Keratinocyte (primary cell): ENCODE measurements at regions not wholly inside any gene's neighbourhood (a gene's known extent, or its start where the extent isn't known, plus 50 kb on each side); places are given as distances from the start of the nearest gene placed in this dataset.

Experiments used
- DNase-seq: peaks from one replicate; pipeline ENCODE4 v3.0.0-alpha.2; 2011; ENCODE audit warnings: low read depth, missing footprints, low spot score
- FAIRE-seq: peaks from 2 replicates; lab custom pipeline; 2011; peaks lifted over from hg19 to GRCh38; lab: Jason Lieb, UNC
- H2AFZ ChIP-seq: 2 replicates; pipeline ENCODE4 v1.6.0; 2012; ENCODE audit warnings: low read length, control low read depth, inconsistent platforms; ENCODE audit not compliant: control insufficient read depth
- H3K27ac ChIP-seq: 2 replicates; pipeline ENCODE4 v1.5.1; 2011; ENCODE audit warnings: low read length; ENCODE audit not compliant: control insufficient read depth, insufficient read depth
- H3K27me3 ChIP-seq: 3 replicates; pipeline ENCODE4 v1.6.0; 2011; ENCODE audit warnings: low read length; ENCODE audit not compliant: control insufficient read depth, insufficient read depth; ENCODE audit errors: extremely low read depth
- H3K36me3 ChIP-seq, 2 experiments: 2 replicates in 1 of 2; 3 replicates in 1 of 2; pipeline ENCODE4 v1.5.1; 2011; ENCODE audit warnings: low read length in 2 of 2, mild to moderate bottlenecking in 1 of 2; ENCODE audit not compliant: control insufficient read depth in 2 of 2, insufficient read depth in 2 of 2; ENCODE audit errors: extremely low read depth in 1 of 2
- H3K4me1 ChIP-seq: 3 replicates; pipeline ENCODE4 v1.5.1; 2011; ENCODE audit warnings: low read length; ENCODE audit not compliant: control insufficient read depth, insufficient read depth; ENCODE audit errors: extremely low read depth
- H3K4me2 ChIP-seq: 3 replicates; pipeline ENCODE4 v1.6.0; 2011; ENCODE audit warnings: low read depth, low read length; ENCODE audit not compliant: control insufficient read depth, insufficient read depth; ENCODE audit errors: extremely low read depth
- H3K4me3 ChIP-seq, 3 experiments: fragments of 200-600 bp in 1 of 3; sonication (generic) in 1 of 3; 2 replicates in 2 of 3; 3 replicates in 1 of 3; pipeline ENCODE4 v1.5.1; 2011 to 2016; ENCODE audit warnings: low read length in 3 of 3, mild to moderate bottlenecking in 3 of 3, control low read depth in 2 of 3, inconsistent platforms in 1 of 3, low read depth in 1 of 3, mixed read lengths in 1 of 3, mixed run types in 1 of 3, moderate library complexity in 1 of 3; ENCODE audit not compliant: control insufficient read depth in 2 of 3, insufficient read depth in 2 of 3; ENCODE audit errors: extremely low read depth in 1 of 3
- H3K79me2 ChIP-seq: 2 replicates; pipeline ENCODE4 v1.6.0; 2012; ENCODE audit warnings: low read length; ENCODE audit not compliant: control insufficient read depth, insufficient read depth
- H3K9ac ChIP-seq: 3 replicates; pipeline ENCODE4 v1.6.0; 2011; ENCODE audit warnings: low read length; ENCODE audit not compliant: control insufficient read depth, insufficient read depth; ENCODE audit errors: extremely low read depth
- H3K9me1 ChIP-seq: 3 replicates; pipeline ENCODE4 v1.6.0; 2011; ENCODE audit warnings: low read length; ENCODE audit not compliant: control insufficient read depth, insufficient read depth; ENCODE audit errors: extremely low read depth
- H3K9me3 ChIP-seq: 2 replicates; pipeline ENCODE4 v1.5.1; 2012; ENCODE audit warnings: low read depth, low read length; ENCODE audit not compliant: control insufficient read depth
- H4K20me1 ChIP-seq: 3 replicates; pipeline ENCODE4 v1.6.0; 2011; ENCODE audit warnings: low read length; ENCODE audit not compliant: control insufficient read depth, insufficient read depth; ENCODE audit errors: extremely low read depth
- EZH2 ChIP-seq: IDR thresholded peaks from one replicate; pipeline ENCODE4 v1.6.1; 2012; ENCODE audit warnings: inconsistent platforms, mild to moderate bottlenecking, low read length, moderate library complexity
- dilution Hi-C: fragments of 300-500 bp; cut with MboI; formaldehyde crosslinking; loops from one replicate; pipeline ENCODE4 v1.7.0; 2020; ENCODE audit warnings: low sequenced_read_pairs; ENCODE audit not compliant: extremely low pct_ligation_motif_present
- TF ChIP-seq, protein P1 (sequence below), 3 experiments: IDR thresholded peaks in 1 of 3; conservative IDR thresholded peaks in 1 of 3; optimal IDR thresholded peaks in 1 of 3; 2 replicates in 2 of 3; 3 replicates in 1 of 3; pipeline versions ENCODE3 to v1.5.1; 2011; ENCODE audit warnings: low read length in 3 of 3, mild to moderate bottlenecking in 3 of 3, moderate library complexity in 2 of 3, control low read depth in 1 of 3, inconsistent platforms in 1 of 3; ENCODE audit not compliant: insufficient read depth in 2 of 3; ENCODE audit errors: extremely low read depth in 1 of 3

DNA sequence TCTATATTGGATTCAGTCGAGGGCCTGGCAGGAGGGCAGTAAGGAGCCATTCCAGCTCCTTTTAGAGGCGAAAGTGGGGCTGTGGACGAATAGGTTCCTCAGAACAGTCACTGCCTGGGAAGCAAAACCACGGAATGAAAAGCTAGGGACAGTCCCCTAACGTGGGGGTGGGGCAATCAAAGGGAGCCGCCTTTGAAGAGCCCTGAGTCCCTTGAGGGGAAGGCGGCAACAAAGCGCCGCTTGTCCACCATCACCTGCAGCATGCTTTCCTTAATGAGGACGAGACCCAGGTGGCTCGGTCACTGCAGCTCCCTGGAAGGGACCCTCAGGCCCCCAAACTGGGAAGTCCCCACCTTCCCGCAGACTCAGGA lies 184.7 kb downstream of the ETS2 start:
- peak overlapping the region in 1 of 3 experiments; percentile 18 for H3K4me3 ChIP-seq
- H4K20me1 ChIP-seq, result no peaks in the 10 kb centered on the region
- H3K9ac ChIP-seq, result peak overlapping the region; percentile 69
- peak overlapping the region; percentile 68 for H3K27ac ChIP-seq
- no peaks in the 10 kb centered on the region for H3K79me2 ChIP-seq
- no peaks in the 10 kb centered on the region for H3K9me1 ChIP-seq
- dilution Hi-C loops, result no loop called here
- peak overlapping the region; percentile 72 for H3K4me2 ChIP-seq
- H3K27me3 ChIP-seq, result no peaks in the 10 kb centered on the region
- peaks cover 56% of the 10 kb centered on the region for H3K4me1 ChIP-seq
- DNase-seq (no peak), FAIRE-seq (no peak)
- no peak overlapping the region for H2AFZ ChIP-seq
- H3K36me3 ChIP-seq, result no peaks in the 10 kb centered on the region
- TF ChIP-seq, protein P1, sequence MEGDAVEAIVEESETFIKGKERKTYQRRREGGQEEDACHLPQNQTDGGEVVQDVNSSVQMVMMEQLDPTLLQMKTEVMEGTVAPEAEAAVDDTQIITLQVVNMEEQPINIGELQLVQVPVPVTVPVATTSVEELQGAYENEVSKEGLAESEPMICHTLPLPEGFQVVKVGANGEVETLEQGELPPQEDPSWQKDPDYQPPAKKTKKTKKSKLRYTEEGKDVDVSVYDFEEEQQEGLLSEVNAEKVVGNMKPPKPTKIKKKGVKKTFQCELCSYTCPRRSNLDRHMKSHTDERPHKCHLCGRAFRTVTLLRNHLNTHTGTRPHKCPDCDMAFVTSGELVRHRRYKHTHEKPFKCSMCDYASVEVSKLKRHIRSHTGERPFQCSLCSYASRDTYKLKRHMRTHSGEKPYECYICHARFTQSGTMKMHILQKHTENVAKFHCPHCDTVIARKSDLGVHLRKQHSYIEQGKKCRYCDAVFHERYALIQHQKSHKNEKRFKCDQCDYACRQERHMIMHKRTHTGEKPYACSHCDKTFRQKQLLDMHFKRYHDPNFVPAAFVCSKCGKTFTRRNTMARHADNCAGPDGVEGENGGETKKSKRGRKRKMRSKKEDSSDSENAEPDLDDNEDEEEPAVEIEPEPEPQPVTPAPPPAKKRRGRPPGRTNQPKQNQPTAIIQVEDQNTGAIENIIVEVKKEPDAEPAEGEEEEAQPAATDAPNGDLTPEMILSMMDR (optimal IDR thresholded peaks at IDR 0.05 in 1 of 3, IDR thresholded peaks at IDR 0.05 in 1 of 3, conservative IDR thresholded peaks at IDR 0.05 in 1 of 3; ENCODE audit: extremely low read depth in 1 of 3, insufficient read depth in 2 of 3, low read length in 3 of 3), result no peak
- TF ChIP-seq EZH2, result no peak
- no peaks in the 10 kb centered on the region for H3K9me3 ChIP-seq

DNA sequence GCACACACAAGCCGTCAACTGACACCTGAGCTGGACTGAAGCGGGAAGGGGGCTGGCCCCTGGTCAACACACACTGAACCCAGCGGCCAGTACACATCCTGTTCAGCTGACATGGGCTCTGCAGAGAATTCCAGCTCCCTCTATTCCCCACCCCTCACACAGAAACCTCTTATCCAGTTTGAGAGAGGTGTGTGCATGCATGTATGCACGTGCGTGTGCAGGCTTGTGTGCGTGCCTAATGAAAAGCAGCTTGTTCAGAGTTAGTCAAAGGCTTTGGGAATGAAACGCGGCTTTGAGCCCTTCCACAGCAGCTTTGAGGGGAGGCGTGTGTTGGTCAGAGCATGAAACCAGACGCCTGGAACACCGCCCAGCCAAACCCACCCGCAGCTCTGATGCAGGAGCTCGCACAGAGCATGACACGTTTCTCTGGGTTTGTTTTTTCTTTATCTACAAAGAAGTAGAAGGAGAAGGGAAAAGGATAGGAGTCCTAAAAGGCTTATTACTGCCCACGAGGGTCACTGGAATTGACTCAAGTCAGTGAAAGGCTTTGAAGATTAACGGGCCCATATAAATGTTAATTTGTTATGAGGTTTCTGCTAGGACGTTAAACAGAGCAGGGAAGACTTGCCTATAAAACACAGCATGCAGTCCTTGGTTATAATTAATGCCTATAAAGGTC lies 184.2 kb downstream of the ETS2 start:
- H3K4me2 ChIP-seq, result peak overlapping the region; percentile 72
- no peaks in the 10 kb centered on the region for H3K27me3 ChIP-seq
- H2AFZ ChIP-seq, result no peak overlapping the region
- FAIRE-seq, result peak; percentile 91
- dilution Hi-C loops, result no loop called here
- peak; percentile 55 for DNase-seq
- no peaks in the 10 kb centered on the region for H3K36me3 ChIP-seq
- peak overlapping the region; percentile 69 for H3K9ac ChIP-seq
- H3K4me3 ChIP-seq, result peak overlapping the region in 1 of 3 experiments; percentile 18
- H4K20me1 ChIP-seq, result no peaks in the 10 kb centered on the region
- H3K27ac ChIP-seq, result peak overlapping the region; percentile 68
- peaks cover 61% of the 10 kb centered on the region for H3K4me1 ChIP-seq
- no peaks in the 10 kb centered on the region for H3K9me1 ChIP-seq
- H3K79me2 ChIP-seq, result no peaks in the 10 kb centered on the region
- TF ChIP-seq EZH2, result no peak
- TF ChIP-seq, protein P1 (optimal IDR thresholded peaks at IDR 0.05 in 1 of 3, IDR thresholded peaks at IDR 0.05 in 1 of 3, conservative IDR thresholded peaks at IDR 0.05 in 1 of 3; ENCODE audit: extremely low read depth in 1 of 3, insufficient read depth in 2 of 3, low read length in 3 of 3), result no peak
- no peaks in the 10 kb centered on the region for H3K9me3 ChIP-seq
